Upper lobe of left lung (tissue), 6 donors: ENCODE measurements at regions not wholly inside any gene's neighbourhood (a gene's known extent, or its start where the extent isn't known, plus 50 kb on each side); places are given as distances from the start of the nearest gene placed in this dataset.
"Not testable (repeated sequence)": the region's sequence is repeated elsewhere in the genome, so short reads cannot be mapped to it uniquely, and the experiment has no call there.

Source experiments
- ATAC-seq, 2 donors: fragments of 200-7000 bp; cut with Tn5 transposase; one replicate each; pipeline ENCODE4 v1.9.1; 2022; ENCODE audit warnings: mild to moderate bottlenecking in 2 of 2, moderate library complexity in 2 of 2; ENCODE audit not compliant: low FRiP score in 2 of 2
- DNase-seq, 2 donors: peaks; one replicate each; pipeline ENCODE4 v3.0.0-alpha.2; 2019 to 2020
- H3K27ac ChIP-seq, 4 donors: fragments of 200-600 bp; sonication (generic); one replicate each; pipeline ENCODE4 v1.5.1; 2016 to 2019
- H3K27me3 ChIP-seq, 4 donors: fragments of 200-600 bp; sonication (generic); one replicate each; pipeline ENCODE4 v1.5.1; 2017 to 2019
- H3K36me3 ChIP-seq, 4 donors: fragments of 200-600 bp; sonication (generic); one replicate each; pipeline ENCODE4 v1.5.1; 2016 to 2019
- H3K4me1 ChIP-seq, 4 donors: fragments of 200-600 bp; sonication (generic); one replicate each; pipeline ENCODE4 v1.5.1; 2018 to 2019
- H3K4me3 ChIP-seq, 4 donors: fragments of 200-600 bp; sonication (generic); one replicate each; pipeline ENCODE4 v1.5.1; 2017 to 2019; ENCODE audit warnings: mild to moderate bottlenecking in 2 of 4, moderate library complexity in 1 of 4
- H3K9me3 ChIP-seq, 4 donors: fragments of 200-600 bp; sonication (generic); one replicate each; pipeline ENCODE4 v1.5.1; 2018 to 2019
- CTCF ChIP-seq, 6 experiments: fragments of 450-650 bp in 4 of 6; fragments of 200-600 bp in 2 of 6; sonication (generic) in 2 of 6; IDR thresholded peaks; one replicate each; pipeline ENCODE4 v1.5.1; 2016 to 2019; ENCODE audit warnings: antibody characterized with exemption in 6 of 6
- EP300 ChIP-seq, 4 donors: sonication (generic); formaldehyde crosslinking; IDR thresholded peaks; one replicate each; pipeline ENCODE4 v1.5.1; 2017; ENCODE audit warnings: antibody characterized with exemption in 4 of 4, control low read depth in 2 of 4
- POLR2A ChIP-seq, 4 donors: fragments of 450-650 bp; IDR thresholded peaks; one replicate each; pipeline ENCODE4 v1.5.1; 2016 to 2017; ENCODE audit warnings: antibody characterized with exemption in 4 of 4, mild to moderate bottlenecking in 2 of 4
- POLR2AphosphoS5 ChIP-seq, 2 donors: sonication (generic); formaldehyde crosslinking; IDR thresholded peaks; one replicate each; pipeline ENCODE4 v1.5.1; 2017; ENCODE audit warnings: antibody characterized with exemption in 2 of 2
- WGBS, 2 donors: methylation state at CpG; one replicate each; pipeline ENCODE4 v1.1.5; 2017 to 2018; 5-methylcytosine and 5-hydroxymethylcytosine counted together
- donor health status: DM: no; HTN: no; CAD: no; lungs with moderate emphysema.
- donor health status: DM: no; HTN: yes; CAD: no; lungs with severe emphysema.

- no peak for ATAC-seq
- Histone ChIP-seq H3K9me3 (no peaks in the 10 kb centered on the region), H3K4me1 (no peaks in the 10 kb centered on the region)
Measured at GRCh38 chr5:57429513-57430120, 53.0 kb downstream of the ACTBL2 start.

GRCh38 chr5:57429021-57429420, 53.6 kb downstream of the ACTBL2 start:
- not testable (repeated sequence) for H3K4me3 ChIP-seq, H3K36me3 ChIP-seq, H3K9me3 ChIP-seq, H3K4me1 ChIP-seq, H3K27ac ChIP-seq, H3K27me3 ChIP-seq, ATAC-seq, DNase-seq
- WGBS, 2 donors, result 89% methylated on average over 2 of the region's 2 CpGs

More at GRCh38 chr5:57429513-57430120, 53.0 kb downstream of the ACTBL2 start:
- DNase-seq, result no peak
- Histone ChIP-seq H3K4me3 (no peak overlapping the region), H3K36me3 (no peaks in the 10 kb centered on the region), H3K27me3 (no peaks in the 10 kb centered on the region), H3K27ac (no peak overlapping the region)
- TF ChIP-seq EP300 (IDR thresholded peaks at IDR 0.05) (no peak), POLR2A (IDR thresholded peaks at IDR 0.05) (no peak), CTCF (IDR thresholded peaks at IDR 0.05) (no peak), POLR2AphosphoS5 (IDR thresholded peaks at IDR 0.05) (no peak)
- WGBS, 2 donors, result 88 to 91% methylated on average over 4 to 7 of the region's 7 CpGs

- ATAC-seq (peak in 1 of 2 donors; percentile 26), DNase-seq (peak in 1 of 2 donors; percentile 81)
- WGBS, 2 donors, result 88 to 94% methylated on average over 17 of the region's 17 CpGs
- Histone ChIP-seq H3K36me3 (no peaks in the 10 kb centered on the region), H3K9me3 (no peaks in the 10 kb centered on the region), H3K27me3 (no peaks in the 10 kb centered on the region), H3K4me1 (no peaks in the 10 kb centered on the region), H3K27ac (no peak overlapping the region), H3K4me3 (no peak overlapping the region)
- TF ChIP-seq CTCF (IDR thresholded peaks at IDR 0.05) (no peak), POLR2AphosphoS5 (IDR thresholded peaks at IDR 0.05) (peak in 1 of 2 donors; percentile 11)
Measured at GRCh38 chr5:57422993-57423392, 59.6 kb downstream of the ACTBL2 start.

- 93 to 96% methylated on average over 21 of the region's 21 CpGs for WGBS, 2 donors
- peak in 1 of 2 donors; percentile 48 for DNase-seq
- Histone ChIP-seq H3K27ac (no peak overlapping the region), H3K4me3 (no peak overlapping the region), H3K36me3 (no peaks in the 10 kb centered on the region), H3K9me3 (no peaks in the 10 kb centered on the region), H3K27me3 (no peaks in the 10 kb centered on the region), H3K4me1 (no peaks in the 10 kb centered on the region)
- no peak for ATAC-seq
- TF ChIP-seq CTCF (IDR thresholded peaks at IDR 0.05) (no peak), POLR2AphosphoS5 (IDR thresholded peaks at IDR 0.05) (no peak), EP300 (IDR thresholded peaks at IDR 0.05) (no peak), POLR2A (IDR thresholded peaks at IDR 0.05) (no peak)
Measured at GRCh38 chr5:57422341-57422740, 60.3 kb downstream of the ACTBL2 start.

GRCh38 chr5:57420801-57421200, 61.8 kb downstream of the ACTBL2 start:
- H3K36me3 ChIP-seq, result no peaks in the 10 kb centered on the region

More at GRCh38 chr5:57420801-57421200, 61.8 kb downstream of the ACTBL2 start:
- Histone ChIP-seq H3K4me3 (no peak overlapping the region), H3K4me1 (no peaks in the 10 kb centered on the region), H3K27ac (no peak overlapping the region), H3K27me3 (no peaks in the 10 kb centered on the region), H3K9me3 (no peaks in the 10 kb centered on the region)
- 80 to 81% methylated on average over 3 of the region's 3 CpGs for WGBS, 2 donors
- ATAC-seq (no peak), DNase-seq (no peak)
- TF ChIP-seq POLR2A (IDR thresholded peaks at IDR 0.05) (no peak), CTCF (IDR thresholded peaks at IDR 0.05) (no peak), POLR2AphosphoS5 (IDR thresholded peaks at IDR 0.05) (no peak), EP300 (IDR thresholded peaks at IDR 0.05) (no peak)
